NCI-H748 (cell line): ENCODE measurements at regions not wholly inside any gene's neighbourhood (a gene's known extent, or its start where the extent isn't known, plus 50 kb on each side); places are given as distances from the start of the nearest gene placed in this dataset.

Experiments
- DNase-seq: peaks from one replicate; lab custom pipeline; 2025; ENCODE audit not compliant: unreplicated experiment; lab: John Stamatoyannopoulos, UW

GRCh38 chr9:109549386-109549785 lies 51.3 kb upstream of the PTPN3 start:
- DNase-seq: no peak

DNA sequence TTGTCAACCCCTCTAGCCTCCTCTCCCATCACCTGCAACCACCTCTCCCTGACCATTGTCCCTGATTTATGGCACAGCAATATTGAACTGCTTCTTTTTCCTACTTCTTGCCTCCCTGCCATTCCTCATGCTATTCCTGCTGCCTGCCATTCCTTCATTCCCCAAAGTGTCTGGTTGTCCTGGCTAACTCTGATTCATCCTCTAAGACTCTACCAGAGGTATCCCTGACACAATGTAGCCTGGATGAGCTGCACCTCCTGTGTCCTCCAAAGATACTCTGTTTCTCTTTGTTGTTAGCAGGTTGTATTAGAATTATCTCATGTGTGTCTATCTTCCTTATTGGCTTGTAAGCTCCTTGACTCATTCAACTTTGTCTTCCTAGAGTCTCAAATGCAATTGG lies 53.5 kb upstream of the PTPN3 start:
- no peak for DNase-seq

- no peak for DNase-seq
Observed at GRCh38 chr9:109555215-109555614, 57.1 kb upstream of the PTPN3 start.

GRCh38 chr9:109556061-109556460 lies 58.0 kb upstream of the PTPN3 start:
- DNase-seq: no peak

- no peak for DNase-seq
Observed at GRCh38 chr9:109556786-109557185, 58.7 kb upstream of the PTPN3 start.

GRCh38 chr9:109557481-109557880 lies 59.4 kb upstream of the PTPN3 start:
- DNase-seq: no peak

- no peak for DNase-seq
Observed at GRCh38 chr9:109558718-109559151, 60.6 kb upstream of the PTPN3 start.

- peak; percentile 23 for DNase-seq
Observed at GRCh38 chr9:109560470-109561132, 62.5 kb upstream of the PTPN3 start.

DNA sequence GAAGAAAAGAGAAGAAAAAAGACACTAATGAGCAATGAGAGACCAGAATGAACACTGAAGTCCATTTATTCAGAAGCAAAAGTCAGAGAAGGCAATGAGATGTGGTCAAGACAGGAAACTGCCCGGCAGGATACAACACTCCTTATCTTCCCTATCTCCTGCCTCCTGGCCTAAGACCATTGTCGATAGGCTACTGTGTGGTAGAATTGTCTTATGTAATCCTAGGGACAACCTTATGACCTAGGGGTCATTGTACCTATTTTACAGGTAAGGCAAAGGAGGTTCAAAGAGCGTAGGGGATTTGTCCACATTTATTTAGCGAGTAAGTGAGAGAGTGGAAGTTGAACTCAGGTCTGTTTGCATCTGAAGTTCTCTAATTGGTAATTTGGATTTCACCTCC lies 63.0 kb upstream of the PTPN3 start:
- no peak for DNase-seq

DNA sequence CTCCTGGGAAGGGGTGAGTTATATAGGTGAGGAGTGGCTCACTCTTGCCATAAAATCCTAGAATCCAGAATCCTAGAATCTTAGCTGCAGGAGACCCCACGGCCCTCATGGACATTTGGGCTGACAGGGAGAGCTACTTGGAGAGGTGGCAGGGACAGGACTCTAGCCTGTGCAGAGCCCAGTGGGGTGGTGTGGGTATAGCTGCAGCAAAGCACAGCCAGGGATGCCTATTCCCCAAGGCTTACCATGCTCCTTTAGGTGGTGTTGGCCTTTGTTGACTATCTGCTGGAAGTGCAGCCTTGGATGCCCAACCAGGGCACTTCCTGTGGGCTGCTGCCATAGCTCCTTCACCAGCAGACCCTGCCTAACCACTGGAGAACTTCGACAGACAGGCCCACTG lies 70.0 kb upstream of the PTPN3 start:
- no peak for DNase-seq

DNA sequence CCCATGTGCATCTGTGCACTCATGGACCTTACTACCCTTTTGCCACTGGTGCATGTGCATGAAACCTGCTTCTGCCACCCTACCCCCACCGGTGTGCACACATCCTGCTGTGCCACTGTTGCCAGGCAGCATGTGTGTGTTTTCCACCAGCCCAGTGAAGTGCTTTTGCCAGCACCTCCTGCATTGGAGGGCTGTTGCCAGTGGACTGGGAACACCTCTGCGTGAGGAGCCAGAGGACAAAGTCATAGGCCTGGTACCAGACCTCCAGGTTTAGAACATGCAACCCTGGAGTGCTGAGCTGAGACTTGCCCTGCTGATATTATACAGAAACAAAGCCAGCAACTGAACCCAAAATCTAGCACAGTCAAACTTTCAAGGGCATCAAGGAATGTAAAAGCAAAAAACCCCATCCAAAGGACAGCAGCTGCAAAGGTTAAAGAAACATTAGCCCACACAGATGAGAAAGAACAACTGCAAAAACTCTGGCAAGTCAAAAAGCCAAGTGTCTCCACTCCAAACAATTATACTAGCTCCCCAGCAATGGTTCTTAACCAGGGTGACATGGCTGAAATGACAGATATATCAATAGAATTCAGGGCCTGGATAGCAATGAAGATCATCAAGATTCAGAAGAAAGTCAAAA lies 70.6 kb upstream of the PTPN3 start:
- no peak for DNase-seq

- DNase-seq: peak; percentile 77
Observed at GRCh38 chr9:109574061-109574882, 76.2 kb upstream of the PTPN3 start.

DNA sequence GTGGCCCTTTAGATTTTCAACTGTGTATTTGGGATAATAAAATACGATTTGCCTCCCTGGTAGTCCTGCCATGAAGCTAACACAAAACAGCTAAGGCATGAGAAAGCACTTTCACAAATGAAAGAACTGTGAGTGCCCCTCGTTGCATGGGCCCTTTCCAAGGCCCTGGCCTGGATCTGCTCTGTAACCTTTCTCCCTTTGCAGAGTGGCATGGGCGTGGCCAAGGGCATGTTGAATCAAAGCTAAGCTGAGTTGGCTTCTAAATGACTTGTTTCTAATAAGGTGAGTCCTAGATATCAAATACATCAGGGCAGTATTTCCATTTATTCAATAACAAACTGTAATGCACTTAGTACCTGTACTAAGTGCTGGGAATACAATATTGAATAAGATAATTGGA lies 78.7 kb upstream of the PTPN3 start:
- DNase-seq: no peak

DNA sequence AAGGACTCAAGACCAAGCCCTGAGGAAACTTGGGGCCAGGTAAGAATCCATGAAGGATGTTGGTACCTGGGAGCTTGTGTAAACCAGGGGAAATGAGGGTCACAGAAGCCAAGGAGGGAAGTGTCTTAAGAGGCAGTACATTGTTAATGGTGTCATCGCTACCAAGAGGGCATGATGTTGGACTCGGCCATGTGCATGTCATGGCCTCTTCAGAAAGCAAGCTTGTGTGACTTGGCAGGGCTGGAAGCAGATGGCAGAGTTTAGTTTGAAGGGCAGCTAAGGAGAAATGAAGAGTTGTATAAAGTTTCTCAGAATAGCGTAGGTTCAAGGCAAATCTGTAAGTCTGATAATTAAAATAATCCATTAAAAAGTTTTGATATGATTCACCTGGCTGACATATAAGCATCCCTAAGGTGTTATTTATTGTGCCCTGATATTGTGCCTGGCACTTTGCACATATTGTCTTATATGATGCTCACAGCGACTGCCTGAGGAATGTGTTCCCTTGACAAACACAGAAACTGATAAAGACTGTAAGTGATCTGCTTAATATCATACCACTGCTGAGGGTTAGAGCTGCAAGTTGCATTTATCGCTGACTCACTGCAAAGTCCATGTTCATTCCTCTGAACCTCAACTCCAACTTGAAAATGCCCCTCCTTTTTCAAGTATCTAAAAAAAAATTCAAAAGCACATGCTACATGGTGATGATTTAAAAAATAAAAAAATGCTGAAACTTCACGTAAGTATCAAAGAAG lies 81.3 kb upstream of the PTPN3 start:
- DNase-seq: no peak

- no peak for DNase-seq
Observed at GRCh38 chr9:109582386-109582785, 84.3 kb upstream of the PTPN3 start.

GRCh38 chr9:109584205-109584604 lies 86.1 kb upstream of the PTPN3 start:
- DNase-seq: no peak

GRCh38 chr9:109585796-109586195 lies 87.7 kb upstream of the PTPN3 start:
- DNase-seq: no peak

GRCh38 chr9:109586993-109587392 lies 88.9 kb upstream of the PTPN3 start:
- no peak for DNase-seq

GRCh38 chr9:109588415-109588814 lies 90.3 kb upstream of the PTPN3 start:
- DNase-seq: peak; percentile 41

DNA sequence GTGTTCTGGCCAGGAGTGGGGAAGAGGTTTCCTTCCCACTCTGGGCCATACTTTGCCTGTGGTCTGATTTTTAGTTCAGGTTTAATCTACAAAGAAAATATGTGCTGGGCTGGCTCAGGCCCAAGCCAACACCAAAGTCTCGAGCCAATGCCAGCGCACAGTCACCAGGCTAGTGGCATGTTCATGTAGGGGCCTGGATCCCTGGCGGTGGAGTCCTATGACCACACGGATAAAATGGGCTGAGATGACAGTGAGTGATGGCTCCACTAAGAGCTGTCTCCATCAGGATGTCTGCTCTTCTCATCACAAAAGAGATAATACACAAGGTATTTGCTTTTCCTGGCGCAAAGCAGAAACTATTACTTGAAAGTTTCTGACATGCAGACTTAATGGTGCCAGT lies 92.9 kb upstream of the PTPN3 start:
- DNase-seq: peak; percentile 21

- DNase-seq: no peak
Observed at GRCh38 chr9:109591691-109592090, 93.6 kb upstream of the PTPN3 start.
